ENCODE measurements at regions not wholly inside any gene's neighbourhood (a gene's known extent, or its start where the extent isn't known, plus 50 kb on each side); places are given as distances from the start of the nearest gene placed in this dataset.
"Not testable (repeated sequence)": the region's sequence is repeated elsewhere in the genome, so short reads cannot be mapped to it uniquely, and the experiment has no call there.

DNA sequence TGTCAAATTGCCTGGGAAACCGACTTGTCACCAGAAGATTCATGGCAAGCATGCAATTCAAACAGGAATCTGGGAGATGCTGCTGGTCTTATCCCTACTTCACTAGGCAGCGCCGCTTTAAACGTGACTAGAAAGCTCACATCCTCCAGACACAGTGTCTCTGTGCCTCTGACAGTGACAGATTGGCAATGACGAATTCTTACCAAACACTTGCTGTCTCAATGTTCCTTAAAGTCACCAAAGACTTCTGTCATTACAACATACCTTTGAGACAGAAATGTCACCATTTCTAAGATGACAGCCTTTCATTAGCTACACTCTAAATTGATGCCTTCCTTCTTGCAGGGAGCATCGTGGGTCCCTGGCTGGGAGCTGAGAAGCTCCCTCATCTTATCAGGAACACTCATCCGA lies 197.8 kb downstream of the CWF19L2 start:
- no peak for DNase-seq
- Mint-ChIP-seq H3K27me3 (ENCODE audit: insufficient read depth, unreplicated experiment) (peaks cover 3% of the 10 kb centered on the region), H3K36me3 (ENCODE audit: insufficient read depth, unreplicated experiment) (no peaks in the 10 kb centered on the region), H3K9me3 (ENCODE audit: unreplicated experiment) (no peaks in the 10 kb centered on the region), H3K4me1 (ENCODE audit: low read depth, unreplicated experiment) (no peaks in the 10 kb centered on the region), H3K4me3 (ENCODE audit: unreplicated experiment) (no peak overlapping the region), H3K27ac (ENCODE audit: unreplicated experiment) (no peak overlapping the region)
- no TSS peak for BruUV-seq (replicated peaks)
- Histone ChIP-seq H3K27me3 (replicated peaks; ENCODE audit: control insufficient read depth, insufficient read depth, low read length) (peaks cover 2% of the 10 kb centered on the region; the same call in 1 of the 2 replicates), H3K4me1 (no peaks in the 10 kb centered on the region), H3K9me3 (0 out of 2 replicates have a peak, but pooled peaks cover 4% of the 10 kb centered on the region), H3K36me3 (ENCODE audit: control insufficient read depth, insufficient read depth, low read length) (no peaks in the 10 kb centered on the region), H3K4me3 (ENCODE audit: low read depth, low read length) (no peak overlapping the region)
- intact Hi-C loops (cut with micrococcal nuclease; ENCODE audit: unreplicated experiment), result no loop called here
- no peak for TF ChIP-seq CTCF (IDR thresholded peaks at IDR 0.05; ENCODE audit: insufficient read depth in 1 of 2, low read depth in 1 of 2, low read length in 1 of 2, severe bottlenecking in 1 of 2, unreplicated experiment in 1 of 2)
- ChIA-PET POLR2A (no interaction called here), CTCF (no interaction called here)

DNA sequence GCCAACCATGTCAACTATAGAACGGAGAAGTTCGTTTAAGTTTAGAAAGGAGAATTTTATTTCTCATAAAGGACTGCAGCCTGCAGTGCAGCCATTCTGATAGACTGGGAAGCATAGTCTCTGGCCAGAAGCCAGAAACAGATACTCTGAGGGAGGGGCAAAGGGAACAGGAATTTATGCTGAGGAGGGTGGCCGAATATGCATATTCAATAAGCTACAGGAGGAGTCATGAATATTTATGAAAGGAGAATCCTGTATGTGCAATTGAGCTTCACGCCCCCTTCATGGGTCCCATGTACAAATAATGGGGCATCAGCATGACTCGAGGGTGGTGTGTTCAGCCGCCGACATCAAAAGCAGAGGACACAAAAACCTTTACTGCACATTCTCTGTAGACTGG lies 199.9 kb downstream of the CWF19L2 start:
- ChIA-PET CTCF (no interaction called here), POLR2A (no interaction called here)
- no peak overlapping the region for H3K4me3 ChIP-seq (ENCODE audit: low read depth, low read length)
- peaks cover 1% of the 10 kb centered on the region; the same call in 1 of the 2 replicates for H3K27me3 ChIP-seq (replicated peaks; ENCODE audit: control insufficient read depth, insufficient read depth, low read length)
- Mint-ChIP-seq H3K36me3 (ENCODE audit: insufficient read depth, unreplicated experiment) (no peaks in the 10 kb centered on the region), H3K27ac (ENCODE audit: unreplicated experiment) (no peak overlapping the region), H3K27me3 (ENCODE audit: insufficient read depth, unreplicated experiment) (peaks cover 3% of the 10 kb centered on the region), H3K9me3 (ENCODE audit: unreplicated experiment) (no peaks in the 10 kb centered on the region), H3K4me1 (ENCODE audit: low read depth, unreplicated experiment) (peaks cover 8% of the 10 kb centered on the region), H3K4me3 (ENCODE audit: unreplicated experiment) (no peak overlapping the region)
- no TSS peak for BruUV-seq (replicated peaks)
- H3K36me3 ChIP-seq (ENCODE audit: control insufficient read depth, insufficient read depth, low read length), result no peaks in the 10 kb centered on the region
- H3K4me1 ChIP-seq, result 0 out of 2 replicates have a peak, but pooled peaks cover 5% of the 10 kb centered on the region
- DNase-seq, result no peak
- intact Hi-C loops (cut with micrococcal nuclease; ENCODE audit: unreplicated experiment), result no loop called here
- H3K9me3 ChIP-seq, result 0 out of 2 replicates have a peak, but pooled peaks cover 4% of the 10 kb centered on the region
- no peak for TF ChIP-seq CTCF (IDR thresholded peaks at IDR 0.05; ENCODE audit: insufficient read depth in 1 of 2, low read depth in 1 of 2, low read length in 1 of 2, severe bottlenecking in 1 of 2, unreplicated experiment in 1 of 2)

- H3K4me1 ChIP-seq; DNase-seq; H3K4me3 ChIP-seq (ENCODE audit: low read depth, low read length); H3K27me3 ChIP-seq (replicated peaks; ENCODE audit: control insufficient read depth, insufficient read depth, low read length); H3K36me3 Mint-ChIP-seq (ENCODE audit: insufficient read depth, unreplicated experiment); H3K4me3 Mint-ChIP-seq (ENCODE audit: unreplicated experiment); H3K4me1 Mint-ChIP-seq (ENCODE audit: low read depth, unreplicated experiment); H3K36me3 ChIP-seq (ENCODE audit: control insufficient read depth, insufficient read depth, low read length); BruUV-seq (replicated peaks); H3K9me3 ChIP-seq; CTCF ChIA-PET; H3K27ac Mint-ChIP-seq (ENCODE audit: unreplicated experiment); H3K27me3 Mint-ChIP-seq (ENCODE audit: insufficient read depth, unreplicated experiment); POLR2A ChIA-PET; H3K9me3 Mint-ChIP-seq (ENCODE audit: unreplicated experiment); intact Hi-C loops (cut with micrococcal nuclease; ENCODE audit: unreplicated experiment): not testable (repeated sequence)
Observed at GRCh38 chr11:107253661-107254060, 204.0 kb downstream of the CWF19L2 start.

Measured in Caco-2 (cell line).